Upper lobe of left lung (tissue), 4 donors: ENCODE measurements at regions not wholly inside any gene's neighbourhood (a gene's known extent, or its start where the extent isn't known, plus 50 kb on each side); places are given as distances from the start of the nearest gene placed in this dataset.

Source experiments
- CTCF ChIP-seq, 6 experiments: fragments of 450-650 bp in 4 of 6; fragments of 200-600 bp in 2 of 6; sonication (generic) in 2 of 6; IDR thresholded peaks; one replicate each; pipeline ENCODE4 v1.5.1; 2016 to 2019; ENCODE audit warnings: antibody characterized with exemption in 6 of 6
- EP300 ChIP-seq, 4 donors: sonication (generic); formaldehyde crosslinking; IDR thresholded peaks; one replicate each; pipeline ENCODE4 v1.5.1; 2017; ENCODE audit warnings: antibody characterized with exemption in 4 of 4, control low read depth in 2 of 4

- no peak for TF ChIP-seq CTCF (IDR thresholded peaks at IDR 0.05)
- TF ChIP-seq EP300 (IDR thresholded peaks at IDR 0.05), result no peak
Observed at GRCh38 chr6:104537180-104537579, 322.5 kb downstream of the HACE1 start.
